ENCODE measurements at regions not wholly inside any gene's neighbourhood (a gene's known extent, or its start where the extent isn't known, plus 50 kb on each side); places are given as distances from the start of the nearest gene placed in this dataset.

DNA sequence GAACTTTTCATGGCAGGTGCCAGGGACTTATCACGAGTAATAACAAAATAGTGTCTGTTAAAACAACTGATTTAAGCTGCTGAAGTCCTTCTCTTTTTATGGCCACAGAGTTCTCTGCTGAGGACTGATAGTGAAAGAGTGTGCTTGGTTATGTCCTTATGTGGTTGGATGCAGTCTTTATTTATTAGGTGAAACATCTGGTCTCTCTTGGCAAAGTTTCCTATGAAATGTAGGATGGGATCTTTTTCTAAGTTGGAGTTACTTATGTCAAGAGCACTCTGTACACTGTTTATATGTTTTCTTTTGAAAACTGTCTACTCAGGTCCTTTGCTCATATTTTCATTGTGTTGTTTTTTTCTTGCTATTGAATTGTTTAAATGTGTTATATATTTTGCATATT is 1816.1 kb upstream of the C9orf72 start (continued):
- TF ChIP-seq YY1 (IDR thresholded peaks at IDR 0.05; ENCODE audit: insufficient read depth, insufficient replicate concordance, low read depth, low read length): no peak

DNA sequence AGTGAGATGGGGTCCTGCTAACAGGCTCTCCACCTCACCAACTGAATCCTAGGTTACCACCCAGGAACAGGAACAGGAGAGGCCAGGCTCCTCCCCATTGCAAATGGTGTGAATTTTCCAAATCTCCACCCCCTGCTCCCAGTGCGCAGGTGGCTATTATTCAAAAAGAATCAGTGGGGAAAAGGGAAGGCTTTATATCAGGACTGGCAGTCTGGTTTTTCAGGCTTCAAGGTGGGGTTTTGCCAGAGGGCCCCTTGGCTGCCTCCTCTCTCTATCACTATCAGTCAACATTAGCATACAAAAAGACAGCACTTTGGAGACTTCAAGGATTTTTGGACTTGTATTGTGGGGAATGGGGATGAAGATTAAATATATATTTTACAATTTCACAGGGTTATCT is 1817.6 kb upstream of the C9orf72 start:
- no peak overlapping the region for H3K27ac ChIP-seq (ENCODE audit: extremely low read length, insufficient read depth, low read length)
- intact Hi-C loops (cut with micrococcal nuclease; ENCODE audit: unreplicated experiment) (no loop called here), in situ Hi-C loops (cut with HindIII; ENCODE audit: extremely low pct_ligation_motif_present, low pct_unique_long_range_greater_than_20kb) (no loop called here)
- H3K4me1 ChIP-seq (ENCODE audit: insufficient read depth, low read length): no peaks in the 10 kb centered on the region
- no peak overlapping the region for H3K4me3 ChIP-seq (replicated peaks in 1 of 3; ENCODE audit: insufficient read depth in 1 of 3, low read depth in 2 of 3, low read length in 3 of 3)
- ATAC-seq: no peak
- H3K79me2 ChIP-seq (ENCODE audit: insufficient read depth, low read length): no peaks in the 10 kb centered on the region
- H3K36me3 ChIP-seq (replicated peaks in 1 of 2; ENCODE audit: control insufficient read depth in 1 of 2, insufficient read depth in 2 of 2, low read length in 2 of 2): no peaks in the 10 kb centered on the region
- no TSS peak for BruUV-seq (replicated peaks)
- H3K9ac ChIP-seq (ENCODE audit: insufficient read depth, low read depth, low read length): no peak overlapping the region
- DNase-seq (ENCODE audit: low spot score): no peak
- H2AFZ ChIP-seq (ENCODE audit: low read length): no peak overlapping the region
- H4K20me1 ChIP-seq (ENCODE audit: insufficient read depth, low read length): no peaks in the 10 kb centered on the region
- POLR2A ChIA-PET: no interaction called here
- no peaks in the 10 kb centered on the region for H3K27me3 ChIP-seq (ENCODE audit: control insufficient read depth in 1 of 2, insufficient read depth in 2 of 2, low read length in 2 of 2)
- FAIRE-seq: no peak
- CTCF ChIA-PET (ENCODE audit: low intra/inter-chr PET ratio, low total read pairs): no interaction called here
- WGBS (ENCODE audit: low lambda C conversion rate): 0% methylated on average over 1 of the region's 1 CpG
- no peak for TF ChIP-seq PAX8 (CRISPR knock-in tag; IDR thresholded peaks at IDR 0.05; ENCODE audit: borderline replicate concordance)
- TF ChIP-seq HNRNPL (IDR thresholded peaks at IDR 0.05; ENCODE audit: low read depth, low read length): no peak
- TF ChIP-seq, protein P1, sequence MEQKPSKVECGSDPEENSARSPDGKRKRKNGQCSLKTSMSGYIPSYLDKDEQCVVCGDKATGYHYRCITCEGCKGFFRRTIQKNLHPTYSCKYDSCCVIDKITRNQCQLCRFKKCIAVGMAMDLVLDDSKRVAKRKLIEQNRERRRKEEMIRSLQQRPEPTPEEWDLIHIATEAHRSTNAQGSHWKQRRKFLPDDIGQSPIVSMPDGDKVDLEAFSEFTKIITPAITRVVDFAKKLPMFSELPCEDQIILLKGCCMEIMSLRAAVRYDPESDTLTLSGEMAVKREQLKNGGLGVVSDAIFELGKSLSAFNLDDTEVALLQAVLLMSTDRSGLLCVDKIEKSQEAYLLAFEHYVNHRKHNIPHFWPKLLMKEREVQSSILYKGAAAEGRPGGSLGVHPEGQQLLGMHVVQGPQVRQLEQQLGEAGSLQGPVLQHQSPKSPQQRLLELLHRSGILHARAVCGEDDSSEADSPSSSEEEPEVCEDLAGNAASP (CRISPR knock-in tag; IDR thresholded peaks at IDR 0.05; ENCODE audit: borderline replicate concordance): no peak
- no peak for TF ChIP-seq ZNF772 (CRISPR knock-in tag; IDR thresholded peaks at IDR 0.05)
- TF ChIP-seq CCAR2 (optimal IDR thresholded peaks at IDR 0.05; ENCODE audit: low read depth, low read length): no peak
- no peak for TF ChIP-seq NKX3-1 (CRISPR knock-in tag; IDR thresholded peaks at IDR 0.05)
- no peak for TF ChIP-seq TRIM22 (IDR thresholded peaks at IDR 0.05)
- no peak for TF ChIP-seq ZNF800 (CRISPR knock-in tag; IDR thresholded peaks at IDR 0.05)
- no peak for TF ChIP-seq ZNF576 (CRISPR knock-in tag; IDR thresholded peaks at IDR 0.05)
- no peak for TF ChIP-seq ZNF329 (CRISPR knock-in tag; IDR thresholded peaks at IDR 0.05; ENCODE audit: low read depth)
- TF ChIP-seq ZEB1 (IDR thresholded peaks at IDR 0.05; ENCODE audit: insufficient replicate concordance, low read depth): no peak
- no peak overlapping the region for H3K4me2 ChIP-seq (ENCODE audit: low read depth, low read length)
- H3K9me3 ChIP-seq (ENCODE audit: low read length): no peaks in the 10 kb centered on the region
